GM23248 (cell line): ENCODE measurements at regions not wholly inside any gene's neighbourhood (a gene's known extent, or its start where the extent isn't known, plus 50 kb on each side); places are given as distances from the start of the nearest gene placed in this dataset.

Source experiments
- DNase-seq: peaks from one replicate; pipeline ENCODE4 v3.0.0-alpha.2; 2015
- H2AFZ ChIP-seq: fragments of 200-600 bp; sonication (generic); 2 replicates; pipeline ENCODE4 v1.6.1; 2016; ENCODE audit warnings: antibody characterized with exemption
- H3F3A ChIP-seq: fragments of 200-600 bp; sonication (generic); 2 replicates; pipeline ENCODE4 v1.6.1; 2016; ENCODE audit warnings: mild to moderate bottlenecking, antibody characterized with exemption, mixed run types; ENCODE audit not compliant: insufficient read depth
- H3K27ac ChIP-seq: fragments of 200-600 bp; sonication (generic); 2 replicates; pipeline ENCODE4 v1.5.1; 2016; ENCODE audit warnings: mild to moderate bottlenecking
- H3K27me3 ChIP-seq: fragments of 200-600 bp; sonication (generic); replicated peaks from 2 replicates; pipeline ENCODE4 v1.6.1; 2016; ENCODE audit warnings: mild to moderate bottlenecking; ENCODE audit not compliant: insufficient read depth
- H3K36me3 ChIP-seq: fragments of 200-600 bp; sonication (generic); 2 replicates; pipeline ENCODE4 v1.6.1; 2016; ENCODE audit warnings: low read depth, mild to moderate bottlenecking
- H3K4me1 ChIP-seq: fragments of 200-600 bp; sonication (generic); 2 replicates; pipeline ENCODE4 v1.6.1; 2016; ENCODE audit warnings: mild to moderate bottlenecking; ENCODE audit not compliant: insufficient read depth
- H3K4me2 ChIP-seq: fragments of 200-600 bp; sonication (generic); one replicate; pipeline ENCODE4 v1.6.1; 2016; ENCODE audit warnings: mild to moderate bottlenecking; ENCODE audit not compliant: unreplicated experiment
- H3K4me3 ChIP-seq: fragments of 200-600 bp; sonication (generic); 2 replicates; pipeline ENCODE4 v1.5.1; 2016; ENCODE audit warnings: mild to moderate bottlenecking
- H3K79me2 ChIP-seq: fragments of 200-600 bp; sonication (generic); 2 replicates; pipeline ENCODE4 v1.6.1; 2016; ENCODE audit warnings: mild to moderate bottlenecking; ENCODE audit not compliant: insufficient read depth
- H3K9ac ChIP-seq: fragments of 200-600 bp; sonication (generic); 2 replicates; pipeline ENCODE4 v1.6.1; 2016; ENCODE audit warnings: mild to moderate bottlenecking
- H3K9me2 ChIP-seq: fragments of 200-600 bp; sonication (generic); 2 replicates; pipeline ENCODE4 v1.6.1; 2016; ENCODE audit warnings: mixed run types, mild to moderate bottlenecking, moderate library complexity; ENCODE audit not compliant: insufficient read depth
- H3K9me3 ChIP-seq: fragments of 200-600 bp; sonication (generic); one replicate; pipeline ENCODE4 v1.6.1; 2017; ENCODE audit warnings: low read depth
- H4K20me1 ChIP-seq: fragments of 200-600 bp; sonication (generic); 2 replicates; pipeline ENCODE4 v1.6.0; 2016; ENCODE audit not compliant: insufficient read depth
- EZH2 ChIP-seq: fragments of 200-600 bp; sonication (generic); IDR thresholded peaks from 2 replicates; pipeline ENCODE4 v1.6.1; 2018; ENCODE audit warnings: antibody characterized with exemption, mild to moderate bottlenecking; ENCODE audit not compliant: insufficient read depth, poor library complexity, severe bottlenecking
- EZH2phosphoT487 ChIP-seq: fragments of 200-600 bp; sonication (generic); IDR thresholded peaks from 2 replicates; pipeline ENCODE4 v1.6.1; 2018; ENCODE audit warnings: antibody characterized with exemption, moderate library complexity, mild to moderate bottlenecking, low read depth; ENCODE audit not compliant: insufficient read depth
- WGBS, 2 experiments: methylation state at CpG; one replicate each; pipeline ENCODE4 v1.1.6; 2015 to 2017; ENCODE audit warnings: low lambda C conversion rate in 2 of 2, low coverage in 1 of 2; ENCODE audit errors: missing lambda C conversion rate in 2 of 2; 5-methylcytosine and 5-hydroxymethylcytosine counted together
- in situ Hi-C: fragments of 300-500 bp; cut with MboI; formaldehyde crosslinking; loops from 2 replicates; pipeline ENCODE4 v1.15.0; 2020

GRCh38 chr10:128912568-128913311, 554.3 kb upstream of the MGMT start:
- Histone ChIP-seq H3K79me2 (no peaks in the 10 kb centered on the region), H3K36me3 (no peaks in the 10 kb centered on the region), H2AFZ (no peak overlapping the region), H4K20me1 (no peaks in the 10 kb centered on the region), H3K4me3 (no peak overlapping the region), H3K27ac (no peak overlapping the region), H3K9me3 (no peaks in the 10 kb centered on the region), H3K27me3 (no peaks in the 10 kb centered on the region), H3K9ac (no peak overlapping the region), H3F3A (no peaks in the 10 kb centered on the region), H3K4me1 (no peaks in the 10 kb centered on the region), H3K4me2 (no peak overlapping the region), H3K9me2 (no peaks in the 10 kb centered on the region)
- TF ChIP-seq EZH2: no peak
- TF ChIP-seq EZH2phosphoT487: no peak
- WGBS, 2 experiments: 31 to 35% methylated on average over 6 of the region's 6 CpGs
- no peak for DNase-seq
- in situ Hi-C loops: no loop called here

GRCh38 chr10:128914681-128915080, 552.4 kb upstream of the MGMT start:
- H4K20me1 ChIP-seq: no peaks in the 10 kb centered on the region
- H3K4me1 ChIP-seq: no peaks in the 10 kb centered on the region
- no peaks in the 10 kb centered on the region for H3F3A ChIP-seq
- no peaks in the 10 kb centered on the region for H3K27me3 ChIP-seq
- no peaks in the 10 kb centered on the region for H3K36me3 ChIP-seq
- WGBS, 2 experiments: 26 to 32% methylated on average over 9 of the region's 9 CpGs
- no peaks in the 10 kb centered on the region for H3K9me2 ChIP-seq
- no peak overlapping the region for H3K4me2 ChIP-seq
- in situ Hi-C loops: no loop called here
- H3K9me3 ChIP-seq: peaks cover 3% of the 10 kb centered on the region
- H3K4me3 ChIP-seq: no peak overlapping the region
- H3K27ac ChIP-seq: no peak overlapping the region
- no peaks in the 10 kb centered on the region for H3K79me2 ChIP-seq
- H2AFZ ChIP-seq: no peak overlapping the region
- DNase-seq: no peak
- no peak overlapping the region for H3K9ac ChIP-seq
- TF ChIP-seq EZH2phosphoT487 (no peak), EZH2 (no peak)

GRCh38 chr10:128915630-128916029, 551.4 kb upstream of the MGMT start:
- H3K9me2 ChIP-seq: no peaks in the 10 kb centered on the region

GRCh38 chr10:128916383-128916782, 550.7 kb upstream of the MGMT start:
- DNase-seq: no peak
- in situ Hi-C loops: no loop called here
- Histone ChIP-seq H3K27ac (no peak overlapping the region), H3K9me2 (no peaks in the 10 kb centered on the region), H2AFZ (no peak overlapping the region), H3K4me1 (no peaks in the 10 kb centered on the region), H3K79me2 (no peaks in the 10 kb centered on the region), H3F3A (no peaks in the 10 kb centered on the region), H4K20me1 (no peaks in the 10 kb centered on the region), H3K36me3 (no peaks in the 10 kb centered on the region), H3K4me2 (no peak overlapping the region), H3K4me3 (no peak overlapping the region), H3K9ac (no peak overlapping the region), H3K9me3 (peaks cover 3% of the 10 kb centered on the region), H3K27me3 (no peaks in the 10 kb centered on the region)
- TF ChIP-seq EZH2: no peak
- TF ChIP-seq EZH2phosphoT487: no peak
- 46 to 54% methylated on average over 4 of the region's 4 CpGs for WGBS, 2 experiments

More at GRCh38 chr10:128915630-128916029, 551.4 kb upstream of the MGMT start:
- H4K20me1 ChIP-seq: no peaks in the 10 kb centered on the region
- peaks cover 3% of the 10 kb centered on the region for H3K9me3 ChIP-seq
- H3K36me3 ChIP-seq: no peaks in the 10 kb centered on the region
- H3F3A ChIP-seq: no peaks in the 10 kb centered on the region
- H3K4me3 ChIP-seq: no peak overlapping the region
- TF ChIP-seq EZH2 (no peak), EZH2phosphoT487 (no peak)
- H3K27ac ChIP-seq: no peak overlapping the region
- H2AFZ ChIP-seq: no peak overlapping the region
- H3K79me2 ChIP-seq: no peaks in the 10 kb centered on the region
- in situ Hi-C loops: no loop called here
- H3K4me1 ChIP-seq: no peaks in the 10 kb centered on the region
- no peak overlapping the region for H3K4me2 ChIP-seq
- no peak overlapping the region for H3K9ac ChIP-seq
- DNase-seq: no peak
- WGBS, 2 experiments: 62 to 65% methylated on average over 10 of the region's 10 CpGs
- no peaks in the 10 kb centered on the region for H3K27me3 ChIP-seq
